CD14-positive monocyte (primary cell): ENCODE measurements at regions not wholly inside any gene's neighbourhood (a gene's known extent, or its start where the extent isn't known, plus 50 kb on each side); places are given as distances from the start of the nearest gene placed in this dataset.

Experiments
- DNase-seq, 3 donors: peaks; one replicate each; pipeline ENCODE4 v3.0.0-alpha.2; 2011 to 2022
- H2AFZ ChIP-seq: 2 replicates; pipeline ENCODE4 v1.6.0; 2012; ENCODE audit warnings: mild to moderate bottlenecking, low read depth, low read length, inconsistent platforms; ENCODE audit not compliant: insufficient read depth, poor library complexity, severe bottlenecking
- H3K27ac ChIP-seq, 2 donors: 1 replicate in 1 of 2; 2 replicates in 1 of 2; pipeline ENCODE4 v1.5.1; 2012 to 2013; ENCODE audit warnings: low read length in 2 of 2, control low read depth in 1 of 2, inconsistent platforms in 1 of 2, low read depth in 1 of 2, mild to moderate bottlenecking in 1 of 2
- H3K27me3 ChIP-seq, 2 donors: one replicate each; pipeline versions ENCODE4 v1.6.0 to v1.6.1; 2011 to 2013; ENCODE audit warnings: low read length in 2 of 2; ENCODE audit not compliant: control insufficient read depth in 2 of 2, insufficient read depth in 2 of 2
- H3K36me3 ChIP-seq, 2 donors: replicated peaks in 1 of 2; 1 replicate in 1 of 2; 2 replicates in 1 of 2; pipeline versions ENCODE4 v1.5.1 to v1.6.1; 2012 to 2013; ENCODE audit warnings: low read length in 2 of 2, control low read depth in 1 of 2, inconsistent platforms in 1 of 2, mild to moderate bottlenecking in 1 of 2; ENCODE audit not compliant: insufficient read depth in 2 of 2, control insufficient read depth in 1 of 2
- H3K4me1 ChIP-seq, 2 donors: 1 replicate in 1 of 2; 2 replicates in 1 of 2; pipeline versions ENCODE4 v1.5.1 to v1.6.1; 2012 to 2013; ENCODE audit warnings: low read length in 2 of 2, control low read depth in 1 of 2, inconsistent platforms in 1 of 2, mild to moderate bottlenecking in 1 of 2, moderate library complexity in 1 of 2; ENCODE audit not compliant: insufficient read depth in 2 of 2, control insufficient read depth in 1 of 2
- H3K4me2 ChIP-seq: replicated peaks from 2 replicates; pipeline ENCODE3; 2012; ENCODE audit warnings: low read length, moderate library complexity, mild to moderate bottlenecking; ENCODE audit not compliant: poor library complexity, severe bottlenecking; ENCODE audit errors: extremely low read depth
- H3K4me3 ChIP-seq, 3 experiments: fragments of 200-600 bp in 1 of 3; sonication (generic) in 1 of 3; replicated peaks in 1 of 3; 1 replicate in 2 of 3; 2 replicates in 1 of 3; pipeline ENCODE4 v1.5.1; 2011 to 2013; ENCODE audit warnings: low read length in 3 of 3, mild to moderate bottlenecking in 3 of 3, control low read depth in 2 of 3, low read depth in 2 of 3, inconsistent platforms in 1 of 3, moderate library complexity in 1 of 3
- H3K79me2 ChIP-seq: 2 replicates; pipeline ENCODE4 v1.6.0; 2012; ENCODE audit warnings: mild to moderate bottlenecking, control low read depth, inconsistent platforms, low read length, moderate library complexity; ENCODE audit not compliant: insufficient read depth
- H3K9ac ChIP-seq: 2 replicates; pipeline ENCODE4 v1.6.0; 2017; ENCODE audit warnings: low read length, mild to moderate bottlenecking; ENCODE audit not compliant: insufficient read depth, poor library complexity, severe bottlenecking
- H3K9me3 ChIP-seq, 2 donors: replicated peaks in 1 of 2; 1 replicate in 1 of 2; 2 replicates in 1 of 2; pipeline versions ENCODE4 v1.5.1 to v1.6.1; 2012 to 2013; ENCODE audit warnings: low read length in 2 of 2, control low read depth in 1 of 2; ENCODE audit not compliant: control insufficient read depth in 1 of 2, insufficient read depth in 1 of 2
- H4K20me1 ChIP-seq: 2 replicates; pipeline ENCODE4 v1.6.0; 2012; ENCODE audit warnings: mild to moderate bottlenecking, low read length, control low read depth, moderate library complexity; ENCODE audit not compliant: insufficient read depth
- H3K27ac Mint-ChIP-seq, 7 donors: one replicate each; pipeline ENCODE4 v1.8.0; 2020; ENCODE audit warnings: mild to moderate bottlenecking in 7 of 7, mixed read lengths in 7 of 7, moderate library complexity in 6 of 7, inconsistent platforms in 2 of 7
- H3K27me3 Mint-ChIP-seq, 3 donors: one replicate each; pipeline ENCODE4 v1.8.0; 2021 to 2022; ENCODE audit warnings: low read depth in 3 of 3, mild to moderate bottlenecking in 3 of 3, mixed read lengths in 3 of 3, moderate library complexity in 3 of 3, inconsistent platforms in 1 of 3
- H3K36me3 Mint-ChIP-seq, 2 donors: one replicate each; pipeline ENCODE4 v1.8.0; 2020; ENCODE audit warnings: mixed read lengths in 2 of 2, inconsistent platforms in 1 of 2, mild to moderate bottlenecking in 1 of 2
- H3K4me1 Mint-ChIP-seq: one replicate; pipeline ENCODE4 v1.8.0; 2020; ENCODE audit warnings: mild to moderate bottlenecking, mixed read lengths
- H3K4me3 Mint-ChIP-seq, 2 donors: one replicate each; pipeline ENCODE4 v1.8.0; 2020; ENCODE audit warnings: mild to moderate bottlenecking in 2 of 2, mixed read lengths in 2 of 2, moderate library complexity in 1 of 2
- H3K9me3 Mint-ChIP-seq, 7 donors: one replicate each; pipeline ENCODE4 v1.8.0; 2020 to 2022; ENCODE audit warnings: mixed read lengths in 7 of 7, mild to moderate bottlenecking in 6 of 7, moderate library complexity in 6 of 7, inconsistent platforms in 2 of 7
- WGBS: methylation state at CpG from one replicate; pipeline ENCODE4 v1.1.5; 2013; ENCODE audit warnings: missing lambda C conversion rate; ENCODE audit not compliant: insufficient coverage; 5-methylcytosine and 5-hydroxymethylcytosine counted together
- intact Hi-C, 2 donors: fragments of 100-400 bp; cut with micrococcal nuclease; formaldehyde crosslinking; loops; one replicate each; pipeline versions ENCODE4 v1.15.0 to v1.15.1; 2023
- TF ChIP-seq, protein P1 (sequence below): fragments of 200-600 bp; IDR thresholded peaks from one replicate; pipeline ENCODE4 v1.8.0; 2022; ENCODE audit warnings: antibody characterized with exemption, mild to moderate bottlenecking

DNA sequence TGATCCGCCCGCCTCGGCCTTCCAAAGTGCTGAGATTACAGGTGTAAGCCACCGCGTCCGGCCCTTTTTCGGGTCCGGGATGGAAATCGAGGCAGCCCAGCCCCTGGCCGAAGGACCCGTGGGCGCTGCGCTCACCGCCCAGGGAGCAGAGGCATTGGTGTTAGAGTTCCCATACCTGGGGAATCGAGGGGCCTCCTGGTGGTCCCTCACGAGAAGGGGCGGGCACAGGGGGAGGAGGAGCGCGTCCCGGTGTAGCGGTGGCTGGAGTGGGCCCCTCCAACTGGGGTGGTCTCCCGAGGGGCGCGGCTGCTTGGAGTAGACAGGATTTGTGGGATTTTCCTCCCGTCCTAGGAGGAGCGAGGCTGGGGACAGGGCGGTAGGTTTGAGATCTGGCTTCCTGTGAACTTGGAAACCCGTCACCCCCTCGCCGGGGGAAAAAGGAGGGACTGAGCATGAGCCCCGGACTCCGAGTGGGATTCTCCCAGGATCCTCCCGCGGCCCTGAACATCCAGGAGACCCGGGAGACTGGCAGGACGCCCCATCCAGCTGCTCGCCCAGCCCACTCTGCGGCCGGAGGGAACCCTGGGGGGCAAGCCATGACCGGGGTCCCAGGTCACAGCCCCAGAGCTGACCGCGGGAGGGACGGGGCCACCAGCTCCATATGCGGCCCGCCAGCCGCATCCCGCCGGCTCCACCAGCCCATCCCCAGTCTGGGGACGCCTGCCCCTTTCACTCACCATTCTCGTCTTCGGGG, 70.9 kb downstream of the ASCL4 start:
- H3K27ac Mint-ChIP-seq = no peak overlapping the region
- H3K4me1 Mint-ChIP-seq = peaks cover 10% of the 10 kb centered on the region
- Histone ChIP-seq H3K4me3 (no peak overlapping the region), H3K27ac (no peak overlapping the region), H2AFZ (no peak overlapping the region), H3K4me1 (peaks cover 12 to 15% of the 10 kb centered on the region in 2 donors), H3K4me2 (no peak overlapping the region), H4K20me1 (no peaks in the 10 kb centered on the region), H3K9me3 (peaks cover 0 to 11% of the 10 kb centered on the region in 2 donors), H3K79me2 (no peaks in the 10 kb centered on the region), H3K9ac (no peak overlapping the region), H3K27me3 (peaks cover 59 to 86% of the 10 kb centered on the region in 2 donors), H3K36me3 (no peaks in the 10 kb centered on the region)
- WGBS = 31% methylated on average over 44 of the region's 51 CpGs
- peaks cover 65 to 80% (median 71%) of the 10 kb centered on the region in 3 donors for H3K27me3 Mint-ChIP-seq
- TF ChIP-seq, protein P1, sequence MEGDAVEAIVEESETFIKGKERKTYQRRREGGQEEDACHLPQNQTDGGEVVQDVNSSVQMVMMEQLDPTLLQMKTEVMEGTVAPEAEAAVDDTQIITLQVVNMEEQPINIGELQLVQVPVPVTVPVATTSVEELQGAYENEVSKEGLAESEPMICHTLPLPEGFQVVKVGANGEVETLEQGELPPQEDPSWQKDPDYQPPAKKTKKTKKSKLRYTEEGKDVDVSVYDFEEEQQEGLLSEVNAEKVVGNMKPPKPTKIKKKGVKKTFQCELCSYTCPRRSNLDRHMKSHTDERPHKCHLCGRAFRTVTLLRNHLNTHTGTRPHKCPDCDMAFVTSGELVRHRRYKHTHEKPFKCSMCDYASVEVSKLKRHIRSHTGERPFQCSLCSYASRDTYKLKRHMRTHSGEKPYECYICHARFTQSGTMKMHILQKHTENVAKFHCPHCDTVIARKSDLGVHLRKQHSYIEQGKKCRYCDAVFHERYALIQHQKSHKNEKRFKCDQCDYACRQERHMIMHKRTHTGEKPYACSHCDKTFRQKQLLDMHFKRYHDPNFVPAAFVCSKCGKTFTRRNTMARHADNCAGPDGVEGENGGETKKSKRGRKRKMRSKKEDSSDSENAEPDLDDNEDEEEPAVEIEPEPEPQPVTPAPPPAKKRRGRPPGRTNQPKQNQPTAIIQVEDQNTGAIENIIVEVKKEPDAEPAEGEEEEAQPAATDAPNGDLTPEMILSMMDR = no peak
- H3K4me3 Mint-ChIP-seq = peak overlapping the region in 1 of 2 donors; percentile 78
- H3K9me3 Mint-ChIP-seq = peaks cover 0 to 19% (median 2%) of the 10 kb centered on the region in 7 donors
- intact Hi-C loops = no loop called here
- DNase-seq = no peak
- peaks cover 0 to 2% of the 10 kb centered on the region in 2 donors for H3K36me3 Mint-ChIP-seq

DNA sequence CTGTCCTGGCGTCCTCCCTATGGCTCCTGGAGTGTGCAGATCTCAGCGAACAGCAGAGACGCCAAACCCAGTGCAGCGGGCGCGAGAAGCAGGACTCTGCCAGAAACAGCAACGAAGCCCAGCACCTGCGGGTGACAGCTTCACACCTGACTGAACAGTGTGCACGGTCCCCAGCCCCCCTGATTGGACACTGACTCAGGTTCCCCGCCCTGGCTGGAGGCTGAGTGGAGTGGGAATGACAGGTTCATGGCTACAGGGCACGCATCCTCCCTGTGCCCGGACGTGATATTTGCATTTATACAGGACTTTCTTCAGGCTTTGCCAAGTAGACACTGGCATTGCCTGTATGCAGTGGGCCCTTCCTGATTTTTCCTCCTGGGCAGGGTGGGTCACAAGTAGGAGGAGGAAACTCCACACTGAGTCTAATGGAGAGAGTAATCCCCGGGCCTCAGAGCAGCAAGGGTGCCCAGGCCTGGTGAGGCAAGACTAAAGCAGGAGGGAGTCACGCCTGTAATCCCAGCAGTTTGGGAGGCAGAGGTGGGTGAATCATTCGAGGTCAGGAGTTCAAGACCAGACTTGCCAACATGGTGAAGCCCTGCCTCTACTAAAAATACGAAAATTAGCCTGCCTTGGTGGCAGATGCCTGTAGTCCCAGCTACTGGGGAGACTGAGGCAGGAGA, 71.6 kb downstream of the ASCL4 start:
- TF ChIP-seq, protein P1 = no peak
- H3K79me2 ChIP-seq = no peaks in the 10 kb centered on the region
- intact Hi-C loops = no loop called here
- peaks cover 0 to 17% (median 2%) of the 10 kb centered on the region in 7 donors for H3K9me3 Mint-ChIP-seq
- peaks cover 0 to 2% of the 10 kb centered on the region in 2 donors for H3K36me3 Mint-ChIP-seq
- H3K27me3 Mint-ChIP-seq = peaks cover 59 to 75% (median 64%) of the 10 kb centered on the region in 3 donors
- 75% methylated on average over 16 of the region's 17 CpGs for WGBS
- H3K27me3 ChIP-seq = peaks cover 57 to 79% of the 10 kb centered on the region in 2 donors
- H2AFZ ChIP-seq = no peak overlapping the region
- H3K4me1 Mint-ChIP-seq = peaks cover 10% of the 10 kb centered on the region
- H3K27ac ChIP-seq = no peak overlapping the region
- H3K27ac Mint-ChIP-seq = no peak overlapping the region
- H3K4me3 ChIP-seq = no peak overlapping the region
- peak overlapping the region in 1 of 2 donors; percentile 78 for H3K4me3 Mint-ChIP-seq
- H3K4me1 ChIP-seq = peaks cover 12 to 15% of the 10 kb centered on the region in 2 donors
- DNase-seq = no peak
- no peak overlapping the region for H3K4me2 ChIP-seq
- no peaks in the 10 kb centered on the region for H4K20me1 ChIP-seq
- no peaks in the 10 kb centered on the region for H3K36me3 ChIP-seq
- H3K9ac ChIP-seq = no peak overlapping the region
- peaks cover 0 to 11% of the 10 kb centered on the region in 2 donors for H3K9me3 ChIP-seq
